ENCODE measurements at regions not wholly inside any gene's neighbourhood (a gene's known extent, or its start where the extent isn't known, plus 50 kb on each side); places are given as distances from the start of the nearest gene placed in this dataset.

- TF ChIP-seq EP300 (conservative IDR thresholded peaks at IDR 0.05; ENCODE audit: poor library complexity, severe bottlenecking) (no peak), CTCF (IDR thresholded peaks at IDR 0.05; ENCODE audit: poor library complexity, severe bottlenecking) (no peak), EZH2 (IDR thresholded peaks at IDR 0.05; ENCODE audit: borderline replicate concordance, insufficient read depth, low read length, poor library complexity, severe bottlenecking) (no peak), TAF1 (IDR thresholded peaks at IDR 0.05; ENCODE audit: low read depth) (no peak), POLR2AphosphoS5 (IDR thresholded peaks at IDR 0.05) (no peak), REST (IDR thresholded peaks at IDR 0.05; ENCODE audit: borderline replicate concordance) (no peak), MXI1 (conservative IDR thresholded peaks at IDR 0.05; ENCODE audit: poor library complexity, severe bottlenecking) (no peak)
Observed at GRCh38 chr2:38181806-38182491, 106.0 kb upstream of the CYP1B1 start.
